Keratinocyte (primary cell): ENCODE measurements at regions not wholly inside any gene's neighbourhood (a gene's known extent, or its start where the extent isn't known, plus 50 kb on each side); places are given as distances from the start of the nearest gene placed in this dataset.

Experiments
- EZH2 ChIP-seq: IDR thresholded peaks from one replicate; pipeline ENCODE4 v1.6.1; 2012; ENCODE audit warnings: inconsistent platforms, mild to moderate bottlenecking, low read length, moderate library complexity
- TF ChIP-seq, protein P1 (sequence below), 3 experiments: IDR thresholded peaks in 1 of 3; conservative IDR thresholded peaks in 1 of 3; optimal IDR thresholded peaks in 1 of 3; 2 replicates in 2 of 3; 3 replicates in 1 of 3; pipeline versions ENCODE3 to v1.5.1; 2011; ENCODE audit warnings: low read length in 3 of 3, mild to moderate bottlenecking in 3 of 3, moderate library complexity in 2 of 3, control low read depth in 1 of 3, inconsistent platforms in 1 of 3; ENCODE audit not compliant: insufficient read depth in 2 of 3; ENCODE audit errors: extremely low read depth in 1 of 3

DNA sequence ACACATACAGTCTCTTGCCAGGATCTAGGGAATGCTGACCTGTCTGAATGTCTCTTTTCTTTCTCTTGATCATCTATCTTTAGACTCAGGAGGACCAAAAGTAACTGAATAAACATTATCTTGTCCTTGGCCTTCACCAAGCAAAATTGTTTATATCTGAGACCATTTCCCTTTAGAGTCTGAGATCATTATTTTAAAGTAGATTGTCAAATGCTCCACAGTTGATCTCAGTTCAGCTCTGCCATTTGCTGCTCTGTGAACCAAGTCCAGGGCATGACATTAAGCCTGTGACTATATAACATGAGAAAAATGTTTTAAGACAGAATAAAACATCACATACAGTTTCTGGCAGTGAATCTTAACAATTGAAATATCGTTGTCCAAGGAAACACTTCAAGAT, 148.3 kb upstream of the NRSN1 start:
- TF ChIP-seq, protein P1, sequence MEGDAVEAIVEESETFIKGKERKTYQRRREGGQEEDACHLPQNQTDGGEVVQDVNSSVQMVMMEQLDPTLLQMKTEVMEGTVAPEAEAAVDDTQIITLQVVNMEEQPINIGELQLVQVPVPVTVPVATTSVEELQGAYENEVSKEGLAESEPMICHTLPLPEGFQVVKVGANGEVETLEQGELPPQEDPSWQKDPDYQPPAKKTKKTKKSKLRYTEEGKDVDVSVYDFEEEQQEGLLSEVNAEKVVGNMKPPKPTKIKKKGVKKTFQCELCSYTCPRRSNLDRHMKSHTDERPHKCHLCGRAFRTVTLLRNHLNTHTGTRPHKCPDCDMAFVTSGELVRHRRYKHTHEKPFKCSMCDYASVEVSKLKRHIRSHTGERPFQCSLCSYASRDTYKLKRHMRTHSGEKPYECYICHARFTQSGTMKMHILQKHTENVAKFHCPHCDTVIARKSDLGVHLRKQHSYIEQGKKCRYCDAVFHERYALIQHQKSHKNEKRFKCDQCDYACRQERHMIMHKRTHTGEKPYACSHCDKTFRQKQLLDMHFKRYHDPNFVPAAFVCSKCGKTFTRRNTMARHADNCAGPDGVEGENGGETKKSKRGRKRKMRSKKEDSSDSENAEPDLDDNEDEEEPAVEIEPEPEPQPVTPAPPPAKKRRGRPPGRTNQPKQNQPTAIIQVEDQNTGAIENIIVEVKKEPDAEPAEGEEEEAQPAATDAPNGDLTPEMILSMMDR (optimal IDR thresholded peaks at IDR 0.05 in 1 of 3, IDR thresholded peaks at IDR 0.05 in 1 of 3, conservative IDR thresholded peaks at IDR 0.05 in 1 of 3; ENCODE audit: extremely low read depth in 1 of 3, insufficient read depth in 2 of 3, low read length in 3 of 3), result no peak
- no peak for TF ChIP-seq EZH2
